ENCODE measurements at regions not wholly inside any gene's neighbourhood (a gene's known extent, or its start where the extent isn't known, plus 50 kb on each side); places are given as distances from the start of the nearest gene placed in this dataset.
A peak's percentile ranks its signal among the peaks of the same experiment; 100 is the strongest.
"Not testable (repeated sequence)": the region's sequence is repeated elsewhere in the genome, so short reads cannot be mapped to it uniquely, and the experiment has no call there.

DNA sequence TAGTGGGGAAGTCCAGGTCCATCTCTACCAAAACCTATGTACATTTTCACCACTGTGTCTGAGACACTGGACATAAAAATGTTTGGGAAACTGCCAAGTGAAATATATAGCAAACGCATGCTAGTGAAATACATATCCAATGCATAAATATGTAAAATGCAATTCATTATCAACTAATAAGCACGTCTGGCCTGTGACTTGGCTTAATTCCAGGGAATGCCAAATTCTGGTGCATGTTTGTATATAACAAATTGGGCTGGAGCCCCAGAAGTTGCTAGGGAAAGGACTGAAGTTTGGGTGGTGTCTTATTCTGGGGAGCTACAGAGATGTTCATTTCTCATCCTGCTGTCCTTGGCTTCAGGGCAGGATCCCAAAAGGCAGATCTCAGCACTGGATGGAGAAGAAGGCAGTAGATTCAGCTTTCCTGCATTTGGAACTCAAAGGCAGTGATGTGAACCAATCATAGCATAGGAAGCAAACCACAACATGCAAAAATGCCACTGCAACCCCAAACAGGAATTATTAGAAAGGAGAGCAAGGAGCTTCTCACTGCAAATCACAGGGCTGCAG is 184.3 kb downstream of the HS3ST3A1 start:
- no peak overlapping the region for H3K4me3 ChIP-seq
- in situ Hi-C loops (cut with MboI; ENCODE audit: low pct_unique_long_range_greater_than_20kb in 2 of 9, low sequenced_read_pairs in 9 of 9, unreplicated experiment in 9 of 9): no loop called here
- H3K4me1 ChIP-seq (replicated peaks in 1 of 2): no peaks in the 10 kb centered on the region
- WGBS, 10 experiments: 0 to 100% (median 57%) methylated on average over 1 to 2 of the region's 2 CpGs; no CpG with 5 or more reads in 3 of the 10 experiments
- no peak overlapping the region for H3K27ac ChIP-seq
- ATAC-seq (replicated peaks in 6 of 8): peak in 1 of 8 experiments; percentile 66

DNA sequence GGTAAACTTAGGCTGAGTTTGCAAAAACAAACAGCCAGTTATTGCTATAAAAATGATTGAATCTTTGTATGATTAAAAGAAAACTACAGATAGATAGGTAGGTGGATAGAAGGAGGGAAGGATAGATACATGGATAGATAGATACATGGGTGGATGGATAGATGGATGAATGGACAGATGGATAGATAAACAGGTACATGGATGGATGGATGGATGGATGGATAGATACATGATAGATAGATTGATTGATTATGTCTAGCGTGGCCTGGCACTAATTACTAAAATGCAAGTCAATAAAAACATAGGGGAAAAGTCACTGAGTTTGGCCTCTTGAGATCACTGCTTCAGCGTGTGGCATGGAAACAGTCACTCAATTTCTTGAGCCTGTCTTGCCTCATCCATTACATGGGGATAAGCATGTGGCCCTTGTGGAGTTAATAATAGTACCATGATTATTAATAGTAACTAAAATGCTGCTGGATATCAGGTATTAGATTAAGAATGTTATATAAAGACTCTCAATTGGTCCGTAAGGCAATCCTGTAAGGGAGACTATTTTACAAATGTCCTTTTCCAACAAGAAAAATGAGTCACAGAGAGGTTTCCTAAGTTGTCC is 184.9 kb downstream of the HS3ST3A1 start:
- WGBS, 10 experiments: 55 to 100% (median 66%) methylated on average over 1 to 3 of the region's 3 CpGs
- ATAC-seq (replicated peaks in 6 of 8): no peak
- in situ Hi-C loops (cut with MboI; ENCODE audit: low pct_unique_long_range_greater_than_20kb in 2 of 9, low sequenced_read_pairs in 9 of 9, unreplicated experiment in 9 of 9): no loop called here
- Histone ChIP-seq H3K27ac (no peak overlapping the region), H3K4me1 (replicated peaks in 1 of 2) (no peaks in the 10 kb centered on the region), H3K4me3 (no peak overlapping the region)

DNA sequence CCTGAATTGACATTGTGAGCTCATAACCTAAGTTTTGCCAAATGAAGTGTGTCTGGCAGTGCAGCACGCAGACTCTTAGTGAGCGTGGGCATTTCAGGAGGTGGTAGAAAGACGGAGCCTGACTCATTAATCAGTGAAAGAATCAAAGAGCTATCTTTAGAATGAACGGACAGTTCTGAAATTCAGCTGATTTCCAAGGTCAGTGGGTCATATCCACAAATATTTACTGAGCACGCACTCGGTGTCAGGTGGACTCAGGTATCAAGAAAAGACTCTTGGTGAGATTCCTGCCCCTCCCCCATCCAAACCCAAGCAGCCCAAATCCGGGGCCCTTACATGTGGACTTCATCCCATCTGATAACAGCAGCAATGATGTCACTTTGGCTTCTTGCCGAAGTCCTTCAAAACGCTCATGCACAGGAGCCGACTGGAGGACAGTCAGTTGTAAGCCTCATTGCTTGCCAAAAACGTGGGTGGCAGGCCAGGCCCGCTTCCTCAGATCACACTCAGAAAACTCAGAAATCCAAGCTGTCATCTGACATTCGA is 185.8 kb downstream of the HS3ST3A1 start:
- 18 to 100% (median 83%) methylated on average over 2 to 10 of the region's 13 CpGs; no CpG with 5 or more reads in 3 of the 10 experiments for WGBS, 10 experiments
- ATAC-seq (replicated peaks in 6 of 8): peak in 2 of 8 experiments; percentile 14 to 44
- in situ Hi-C loops (cut with MboI; ENCODE audit: low pct_unique_long_range_greater_than_20kb in 2 of 9, low sequenced_read_pairs in 9 of 9, unreplicated experiment in 9 of 9): no loop called here

GRCh38 chr17:13415200-13415599 is 186.5 kb downstream of the HS3ST3A1 start:
- H3K4me1 ChIP-seq (replicated peaks in 1 of 2); H3K4me3 ChIP-seq; in situ Hi-C loops (cut with MboI; ENCODE audit: low pct_unique_long_range_greater_than_20kb in 2 of 9, low sequenced_read_pairs in 9 of 9, unreplicated experiment in 9 of 9): not testable (repeated sequence)

More for the DNA sequence above, 185.8 kb downstream of the HS3ST3A1 start:
- H3K4me1 ChIP-seq (replicated peaks in 1 of 2): no peaks in the 10 kb centered on the region
- no peak overlapping the region for H3K27ac ChIP-seq
- H3K4me3 ChIP-seq: no peak overlapping the region

DNA sequence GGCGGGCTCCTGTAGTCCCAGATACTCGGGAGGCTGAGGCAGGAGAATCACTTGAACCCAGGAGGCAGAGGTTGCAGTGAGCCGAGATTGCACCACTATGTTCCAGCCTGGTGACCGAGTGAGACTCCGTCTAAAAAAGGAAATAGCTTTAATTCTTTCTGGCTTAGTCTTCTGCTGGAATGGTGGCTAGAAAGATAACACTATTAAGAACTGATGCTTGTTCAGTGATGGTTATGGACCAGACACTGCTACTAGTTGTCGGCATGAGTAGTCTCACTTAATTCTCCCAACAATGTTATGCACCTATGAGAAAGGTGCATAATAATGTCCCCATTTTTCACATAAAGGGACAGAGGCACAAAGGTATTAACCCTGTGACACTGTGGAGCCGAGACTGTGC is 188.7 kb downstream of the HS3ST3A1 start:
- Histone ChIP-seq H3K4me3 (no peak overlapping the region), H3K27ac (no peak overlapping the region), H3K4me1 (replicated peaks in 1 of 2) (no peaks in the 10 kb centered on the region)
- WGBS, 10 experiments: 20 to 100% (median 81%) methylated on average over 1 to 7 of the region's 7 CpGs; no CpG with 5 or more reads in 2 of the 10 experiments
- in situ Hi-C loops (cut with MboI; ENCODE audit: low pct_unique_long_range_greater_than_20kb in 2 of 9, low sequenced_read_pairs in 9 of 9, unreplicated experiment in 9 of 9): no loop called here
- ATAC-seq (replicated peaks in 6 of 8): no peak

More at GRCh38 chr17:13415200-13415599, 186.5 kb downstream of the HS3ST3A1 start:
- not testable (repeated sequence) for H3K27ac ChIP-seq; ATAC-seq (replicated peaks in 6 of 8)
- 50 to 100% (median 71%) methylated on average over 1 to 3 of the region's 3 CpGs for WGBS, 10 experiments

DNA sequence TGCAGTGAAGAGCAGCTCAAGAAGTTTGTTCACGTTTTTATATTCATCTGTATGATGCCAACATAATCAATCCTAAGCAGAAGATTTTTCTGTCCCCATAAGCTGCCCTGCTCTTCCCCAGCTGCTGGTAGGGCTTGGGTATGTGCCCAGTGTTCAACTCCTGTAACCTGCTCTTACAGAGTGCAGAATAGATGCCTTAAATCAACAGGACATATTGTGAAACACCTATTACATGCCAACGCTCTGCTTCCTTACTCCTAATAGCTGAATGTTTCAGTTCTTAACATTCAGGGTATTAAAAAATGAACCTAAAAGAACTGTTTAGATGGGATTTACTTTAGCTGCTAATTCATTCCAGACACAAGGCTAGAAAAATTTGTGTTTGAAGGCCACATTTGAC is 190.9 kb downstream of the HS3ST3A1 start:
- Histone ChIP-seq H3K4me3 (no peak overlapping the region), H3K27ac (no peak overlapping the region), H3K4me1 (replicated peaks in 1 of 2) (no peaks in the 10 kb centered on the region)
- no peak for ATAC-seq (replicated peaks in 6 of 8)
- in situ Hi-C loops (cut with MboI; ENCODE audit: low pct_unique_long_range_greater_than_20kb in 2 of 9, low sequenced_read_pairs in 9 of 9, unreplicated experiment in 9 of 9): no loop called here
- 0 to 100% (median 86%) methylated on average over 1 to 2 of the region's 2 CpGs; no CpG with 5 or more reads in 1 of the 10 experiments for WGBS, 10 experiments

DNA sequence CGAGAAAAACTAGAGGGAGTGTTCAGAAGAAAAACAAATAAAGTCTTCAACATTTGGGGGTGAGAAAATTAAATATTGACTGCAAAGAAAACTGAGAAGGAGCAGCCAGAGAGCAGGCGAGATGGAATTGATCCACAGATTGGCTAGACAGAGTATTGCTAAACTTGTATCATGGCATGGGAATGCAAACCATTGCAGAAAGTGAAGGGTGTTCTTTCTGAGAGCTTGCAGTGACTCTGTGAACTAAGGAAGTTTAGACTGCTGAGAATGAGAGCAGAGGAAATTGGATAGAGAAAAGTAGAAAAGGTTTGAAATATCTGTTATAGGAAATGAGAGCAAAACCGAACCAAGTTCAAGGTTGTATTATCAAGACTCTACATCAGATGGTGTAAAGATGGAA is 191.5 kb downstream of the HS3ST3A1 start:
- in situ Hi-C loops (cut with MboI; ENCODE audit: low pct_unique_long_range_greater_than_20kb in 2 of 9, low sequenced_read_pairs in 9 of 9, unreplicated experiment in 9 of 9): no loop called here
- WGBS, 10 experiments: 21 to 89% (median 70%) methylated on average over 2 to 3 of the region's 3 CpGs; no CpG with 5 or more reads in 1 of the 10 experiments
- no peak for ATAC-seq (replicated peaks in 6 of 8)

GRCh38 chr17:13409455-13409854 is 192.3 kb downstream of the HS3ST3A1 start:
- Histone ChIP-seq H3K4me1 (replicated peaks in 1 of 2) (peaks cover 1 to 3% of the 10 kb centered on the region in 2 donors), H3K4me3 (no peak overlapping the region), H3K27ac (no peak overlapping the region)
- 71 to 100% (median 82%) methylated on average over 1 of the region's 1 CpG; no CpG with 5 or more reads in 3 of the 10 experiments for WGBS, 10 experiments
- in situ Hi-C loops (cut with MboI; ENCODE audit: low pct_unique_long_range_greater_than_20kb in 2 of 9, low sequenced_read_pairs in 9 of 9, unreplicated experiment in 9 of 9): no loop called here
- no peak for ATAC-seq (replicated peaks in 6 of 8)

More for the DNA sequence above, 191.5 kb downstream of the HS3ST3A1 start:
- no peak overlapping the region for H3K4me3 ChIP-seq
- H3K27ac ChIP-seq: no peak overlapping the region
- H3K4me1 ChIP-seq (replicated peaks in 1 of 2): no peaks in the 10 kb centered on the region

DNA sequence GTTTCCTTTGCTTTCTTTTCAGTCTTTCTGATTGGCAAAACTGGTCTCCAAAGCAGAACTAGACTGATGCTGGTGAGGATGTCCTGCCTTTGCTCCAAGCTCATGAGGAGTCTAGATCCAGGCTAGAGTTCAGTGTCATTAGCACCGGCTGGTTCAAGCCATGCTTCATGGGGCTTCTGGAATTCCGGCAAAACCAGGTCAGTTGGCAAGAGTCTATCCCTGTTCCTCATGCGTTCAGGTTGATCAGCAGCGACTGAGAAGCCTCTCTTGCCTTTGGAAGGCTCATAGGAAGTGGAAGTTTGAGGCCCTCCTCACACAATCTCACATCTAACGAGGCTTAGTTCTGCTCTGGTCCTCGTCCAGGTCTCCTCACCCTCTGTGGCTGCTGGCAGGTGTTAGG is 194.3 kb downstream of the HS3ST3A1 start:
- WGBS, 10 experiments: 40 to 100% (median 89%) methylated on average over 1 to 6 of the region's 6 CpGs; no CpG with 5 or more reads in 3 of the 10 experiments
- H3K27ac ChIP-seq: no peak overlapping the region
- in situ Hi-C loops (cut with MboI; ENCODE audit: low pct_unique_long_range_greater_than_20kb in 2 of 9, low sequenced_read_pairs in 9 of 9, unreplicated experiment in 9 of 9): no loop called here
- peaks cover 5 to 8% of the 10 kb centered on the region in 2 donors for H3K4me1 ChIP-seq (replicated peaks in 1 of 2)
- no peak for ATAC-seq (replicated peaks in 6 of 8)
- no peak overlapping the region for H3K4me3 ChIP-seq

DNA sequence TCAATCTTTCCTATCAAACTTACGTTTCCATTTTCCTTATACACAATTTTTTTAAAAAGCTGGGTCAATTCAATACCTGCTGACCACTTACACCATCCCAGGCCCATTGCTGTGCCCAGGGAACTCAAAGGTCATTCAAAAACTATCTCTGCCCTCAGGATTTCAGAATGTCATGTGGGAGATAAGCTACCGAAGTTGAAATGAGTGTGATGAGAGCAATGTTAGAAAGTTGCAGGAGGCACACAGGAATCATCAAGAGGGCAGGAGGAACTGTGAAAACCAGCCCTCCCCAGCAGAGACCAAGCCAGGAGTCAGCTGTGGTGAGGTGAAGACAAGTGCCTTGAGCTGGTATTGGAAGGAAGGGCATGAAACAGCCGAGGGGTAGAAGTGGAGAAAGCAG is 195.9 kb downstream of the HS3ST3A1 start:
- Histone ChIP-seq H3K4me1 (replicated peaks in 1 of 2) (peaks cover 5 to 8% of the 10 kb centered on the region in 2 donors), H3K4me3 (no peak overlapping the region), H3K27ac (no peak overlapping the region)
- no peak for ATAC-seq (replicated peaks in 6 of 8)
- WGBS, 10 experiments: 40 to 100% (median 73%) methylated on average over 1 to 3 of the region's 3 CpGs; no CpG with 5 or more reads in 1 of the 10 experiments
- in situ Hi-C loops (cut with MboI; ENCODE audit: low pct_unique_long_range_greater_than_20kb in 2 of 9, low sequenced_read_pairs in 9 of 9, unreplicated experiment in 9 of 9): no loop called here

DNA sequence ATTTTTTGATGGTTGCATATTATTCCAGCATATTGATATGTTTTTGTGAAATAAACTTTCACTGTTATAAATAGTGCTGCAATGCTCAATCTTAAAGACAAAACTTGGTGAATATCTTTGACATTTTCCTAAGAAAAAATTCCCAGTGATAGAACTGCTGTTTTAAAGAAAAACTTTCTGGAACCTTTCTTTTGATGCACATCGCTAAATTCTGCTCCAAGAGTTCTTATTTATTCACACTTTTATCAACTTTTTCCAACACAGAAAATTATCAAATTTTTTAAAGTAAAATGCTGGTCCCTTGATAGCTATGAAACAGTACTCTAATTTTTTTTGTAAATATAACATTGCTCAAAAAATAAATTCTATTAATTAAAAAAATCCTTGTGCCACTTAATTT is 196.6 kb downstream of the HS3ST3A1 start:
- ATAC-seq (replicated peaks in 6 of 8): no peak
- in situ Hi-C loops (cut with MboI; ENCODE audit: low pct_unique_long_range_greater_than_20kb in 2 of 9, low sequenced_read_pairs in 9 of 9, unreplicated experiment in 9 of 9): no loop called here
- Histone ChIP-seq H3K4me3 (no peak overlapping the region), H3K4me1 (replicated peaks in 1 of 2) (peaks cover 5 to 8% of the 10 kb centered on the region in 2 donors), H3K27ac (no peak overlapping the region)
- WGBS, 10 experiments: 44 to 100% (median 92%) methylated on average over 1 of the region's 1 CpG; no CpG with 5 or more reads in 1 of the 10 experiments

- peak in 3 of 8 experiments; percentile 31 to 66 (median 34) for ATAC-seq (replicated peaks in 6 of 8)
- in situ Hi-C loops (cut with MboI; ENCODE audit: low pct_unique_long_range_greater_than_20kb in 2 of 9, low sequenced_read_pairs in 9 of 9, unreplicated experiment in 9 of 9): no loop called here
- WGBS, 10 experiments: 57 to 88% (median 75%) methylated on average over 1 to 3 of the region's 4 CpGs; no CpG with 5 or more reads in 1 of the 10 experiments
- H3K4me3 ChIP-seq: no peak overlapping the region
- peaks cover 5 to 8% of the 10 kb centered on the region in 2 donors for H3K4me1 ChIP-seq (replicated peaks in 1 of 2)
- no peak overlapping the region for H3K27ac ChIP-seq
Observed at GRCh38 chr17:13403982-13404946, 197.5 kb downstream of the HS3ST3A1 start.

Measured in motor neuron (in vitro differentiated cells).